ENCODE measurements at regions not wholly inside any gene's neighbourhood (a gene's known extent, or its start where the extent isn't known, plus 50 kb on each side); places are given as distances from the start of the nearest gene placed in this dataset.

- no peak for FAIRE-seq
- Histone ChIP-seq H2BK120ac (replicated peaks; ENCODE audit: low read depth, low read length) (no peak overlapping the region), H3K4ac (replicated peaks; ENCODE audit: insufficient read length, low read depth, low read length) (no peak overlapping the region), H3K27me3 (replicated peaks in 1 of 4; ENCODE audit: control insufficient read depth in 3 of 4, extremely low read depth in 1 of 4, insufficient read depth in 3 of 4, low read length in 3 of 4) (no peaks in the 10 kb centered on the region), H4K8ac (ENCODE audit: extremely low read depth, insufficient read depth, low read length) (no peak overlapping the region), H3K79me2 (ENCODE audit: control insufficient read depth in 1 of 2, insufficient read depth in 2 of 2, low read length in 2 of 2) (no peaks in the 10 kb centered on the region), H2BK5ac (ENCODE audit: low read depth, low read length) (no peak overlapping the region), H2BK20ac (ENCODE audit: low read length) (no peak overlapping the region), H3K9me3 (ENCODE audit: insufficient read depth in 2 of 2, low read depth in 1 of 2, low read length in 1 of 2) (no peaks in the 10 kb centered on the region), H3K27ac (ENCODE audit: low read depth, low read length) (no peak overlapping the region), H3K79me1 (ENCODE audit: low read depth, low read length) (no peaks in the 10 kb centered on the region), H3K4me1 (replicated peaks in 1 of 4; ENCODE audit: control insufficient read depth in 3 of 4, insufficient read depth in 4 of 4, low read length in 3 of 4) (peaks cover 0 to 2% (median 0%) of the 10 kb centered on the region in 4 experiments; a peak in 3 of 7 replicates), H3K4me2 (ENCODE audit: insufficient read depth in 1 of 2, low read depth in 2 of 2, low read length in 2 of 2) (no peak overlapping the region), H3K23ac (ENCODE audit: insufficient read length) (no peak overlapping the region), H2BK15ac (ENCODE audit: low read length) (no peak overlapping the region), H3K36me3 (ENCODE audit: control insufficient read depth in 2 of 4, insufficient read depth in 4 of 4, low read length in 3 of 4) (no peaks in the 10 kb centered on the region), H3K18ac (ENCODE audit: extremely low read depth, low read length) (no peak overlapping the region), H3K56ac (replicated peaks; ENCODE audit: insufficient read length, low read depth, low read length) (no peak overlapping the region), H4K20me1 (replicated peaks in 1 of 2; ENCODE audit: control insufficient read depth in 1 of 2, insufficient read depth in 2 of 2, low read length in 2 of 2) (no peaks in the 10 kb centered on the region), H3K9ac (replicated peaks in 1 of 4; ENCODE audit: extremely low read depth in 1 of 4, low read depth in 3 of 4, low read length in 3 of 4) (no peak overlapping the region), H4K91ac (replicated peaks; ENCODE audit: insufficient read length, low read length) (no peak overlapping the region), H2AK5ac (ENCODE audit: low read depth, low read length) (no peak overlapping the region), H2AFZ (ENCODE audit: low read length) (no peak overlapping the region), H3K4me3 (ENCODE audit: extremely low read depth in 1 of 4, insufficient read depth in 2 of 4, low read depth in 3 of 4, low read length in 4 of 4) (no peak overlapping the region), H2BK12ac (ENCODE audit: low read depth, low read length) (no peak overlapping the region), H4K5ac (ENCODE audit: insufficient read length, low read depth, low read length) (no peak overlapping the region), H3K14ac (ENCODE audit: insufficient read length) (no peak overlapping the region), H3K23me2 (ENCODE audit: low read depth, low read length) (no peaks in the 10 kb centered on the region)
- POLR2A ChIA-PET (ENCODE audit: partially characterized antibody): no interaction called here
- CTCF ChIA-PET (ENCODE audit: partially characterized antibody): no interaction called here
- no peak for DNase-seq (ENCODE audit: low read depth in 1 of 2, low spot score in 2 of 2)
- 80% methylated on average over 1 of the region's 1 CpG; no CpG with 5 or more reads in 1 of the 2 experiments for WGBS, 2 experiments (ENCODE audit: extremely low coverage in 1 of 2, insufficient coverage in 1 of 2, insufficient read length in 1 of 2, insufficient replicate concordance in 2 of 2, low coverage in 1 of 2, low lambda C conversion rate in 2 of 2, missing lambda C conversion rate in 1 of 2)
- TF ChIP-seq EZH2 (IDR thresholded peaks at IDR 0.05; ENCODE audit: low read depth, low read length, severe bottlenecking): no peak
- no peak for TF ChIP-seq KDM5A (IDR thresholded peaks at IDR 0.05; ENCODE audit: low read length)
- no peak for TF ChIP-seq NANOG (IDR thresholded peaks at IDR 0.05; ENCODE audit: insufficient read depth, low read depth, low read length, poor library complexity, severe bottlenecking)
- TF ChIP-seq NRF1 (IDR thresholded peaks at IDR 0.05; ENCODE audit: low read depth, low read length): no peak
- TF ChIP-seq POU5F1 (IDR thresholded peaks at IDR 0.05; ENCODE audit: low read depth, low read length): no peak
- TF ChIP-seq HDAC2 (IDR thresholded peaks at IDR 0.05; ENCODE audit: borderline replicate concordance in 1 of 2, low read depth in 2 of 2, low read length in 2 of 2): no peak
Observed at GRCh38 chr16:52958951-52959350, 93.7 kb downstream of the CHD9NB start.
